ENCODE measurements at regions not wholly inside any gene's neighbourhood (a gene's known extent, or its start where the extent isn't known, plus 50 kb on each side); places are given as distances from the start of the nearest gene placed in this dataset.

- DNase-seq: no peak
These were observed 95.7 kb upstream of the UBL3 start for GRCh38 chr13:29946093-29946492.

GRCh38 chr13:29943686-29944085 lies 93.3 kb upstream of the UBL3 start:
- no peak for DNase-seq

- no peak for DNase-seq
These were observed 92.9 kb upstream of the UBL3 start for GRCh38 chr13:29943273-29943672.

DNA sequence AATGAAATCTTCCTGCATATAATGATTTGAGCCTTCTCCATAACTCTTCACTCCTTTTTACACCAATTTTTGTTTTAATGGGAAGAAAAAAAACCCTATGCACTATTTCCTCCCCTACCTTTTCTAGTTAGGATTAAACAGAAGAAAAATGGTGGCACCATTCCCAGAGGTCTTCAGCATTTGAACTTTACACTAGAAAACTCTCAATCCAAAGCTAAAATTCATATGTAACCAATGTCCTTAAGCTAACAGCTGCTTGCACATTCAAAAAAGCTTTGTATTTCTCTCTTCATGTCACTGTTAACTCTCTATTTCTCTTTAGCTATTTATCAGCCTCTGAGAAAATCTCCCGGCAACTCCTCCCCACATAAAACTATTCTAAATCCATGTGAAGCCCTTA lies 90.3 kb upstream of the UBL3 start:
- DNase-seq: no peak

DNA sequence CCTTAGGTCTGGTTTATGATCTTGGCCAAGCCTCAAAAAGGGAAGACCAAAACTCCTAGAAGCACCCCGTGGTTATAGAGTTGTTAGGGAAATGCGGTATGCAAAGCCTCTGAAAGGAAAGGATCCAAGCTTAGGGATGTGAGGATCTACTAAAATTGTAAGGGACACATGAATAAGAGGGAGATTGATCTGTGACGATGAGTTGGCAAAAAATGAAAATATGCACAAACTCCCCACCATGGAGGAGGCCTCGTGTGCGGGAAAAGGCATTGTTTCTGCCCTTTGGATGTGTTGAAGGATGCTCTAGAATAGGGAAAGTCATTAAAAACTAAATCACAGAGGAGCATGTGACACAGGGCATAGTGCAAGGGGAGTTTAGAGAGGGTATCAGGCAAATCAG lies 88.7 kb upstream of the UBL3 start:
- DNase-seq: no peak

DNA sequence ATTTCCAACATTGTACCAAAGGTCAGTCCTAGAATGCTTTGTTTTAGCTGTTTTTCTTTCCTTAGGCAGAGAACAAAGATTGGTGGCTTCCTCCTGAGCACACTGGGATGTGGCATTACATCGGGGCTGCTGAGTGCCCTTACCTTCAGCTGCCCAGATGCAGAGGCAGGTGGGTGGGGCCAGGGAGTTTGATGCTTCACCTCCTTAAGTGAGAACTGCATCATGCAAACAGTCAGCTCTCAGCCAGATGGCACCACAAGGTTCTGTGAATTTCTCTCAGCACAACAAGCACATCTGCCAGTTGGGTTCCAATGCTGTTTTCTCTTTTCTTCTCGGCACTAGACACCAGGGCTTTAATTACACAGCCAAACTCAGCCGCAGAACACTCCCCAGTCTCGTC lies 87.4 kb upstream of the UBL3 start:
- DNase-seq: peak; percentile 35

DNA sequence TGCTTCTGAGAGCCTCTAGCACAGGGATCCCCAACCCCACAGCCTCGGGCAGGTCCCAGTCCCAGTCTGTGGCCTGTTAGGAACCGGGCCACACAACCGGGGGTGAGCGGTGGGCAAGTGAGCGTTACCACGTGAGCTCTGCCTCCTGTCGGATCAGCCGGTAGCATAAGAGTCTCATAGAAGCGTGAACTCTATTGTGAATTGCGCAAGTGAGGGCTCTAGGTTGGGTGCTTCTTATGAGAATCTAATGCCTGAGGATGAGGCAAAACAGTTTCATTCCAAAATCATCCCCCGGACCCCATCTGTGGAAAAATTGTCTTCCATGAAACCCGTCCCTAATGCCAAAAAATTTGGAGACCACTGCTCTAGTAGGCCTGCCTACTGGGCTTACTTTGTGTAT lies 87.0 kb upstream of the UBL3 start:
- no peak for DNase-seq

- no peak for DNase-seq
These were observed 86.5 kb upstream of the UBL3 start for GRCh38 chr13:29936956-29937355.

DNA sequence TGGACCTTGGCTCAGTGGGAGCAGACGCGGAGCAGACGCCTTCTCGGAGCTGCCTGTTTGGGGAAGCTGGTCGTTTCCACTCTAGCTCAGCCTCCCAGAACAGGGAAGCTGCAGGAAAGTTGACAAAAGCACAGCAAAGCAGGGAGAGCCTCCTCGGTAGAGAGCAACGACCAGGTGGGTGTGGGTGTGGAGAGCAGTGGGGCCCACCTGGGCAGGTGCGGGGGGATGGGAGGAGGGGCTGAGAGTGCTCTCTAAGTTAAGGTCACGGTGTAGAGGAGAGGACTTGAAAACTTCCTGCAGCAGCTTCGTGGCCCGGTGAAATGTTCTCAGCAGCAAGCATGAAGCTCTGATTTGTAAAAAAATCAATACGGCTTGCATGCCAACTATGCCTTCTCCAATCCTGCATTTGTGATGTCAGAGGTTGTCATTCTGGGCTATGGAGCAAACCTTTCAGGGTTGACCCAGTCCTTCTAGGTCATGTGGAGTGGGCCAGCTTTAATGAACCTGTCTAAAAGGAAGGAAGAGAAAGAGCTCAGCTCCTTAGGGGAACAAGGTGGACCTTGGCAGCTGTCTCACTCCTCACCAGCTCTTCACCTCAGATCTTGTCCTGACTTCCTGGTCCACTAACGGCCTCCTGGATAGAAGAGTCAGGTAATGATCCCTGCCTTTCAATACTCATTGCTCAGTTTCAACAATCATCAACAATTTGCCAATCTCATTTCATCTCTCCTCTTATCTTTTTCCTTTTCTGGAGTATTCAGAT lies 85.8 kb upstream of the UBL3 start:
- DNase-seq: no peak

DNA sequence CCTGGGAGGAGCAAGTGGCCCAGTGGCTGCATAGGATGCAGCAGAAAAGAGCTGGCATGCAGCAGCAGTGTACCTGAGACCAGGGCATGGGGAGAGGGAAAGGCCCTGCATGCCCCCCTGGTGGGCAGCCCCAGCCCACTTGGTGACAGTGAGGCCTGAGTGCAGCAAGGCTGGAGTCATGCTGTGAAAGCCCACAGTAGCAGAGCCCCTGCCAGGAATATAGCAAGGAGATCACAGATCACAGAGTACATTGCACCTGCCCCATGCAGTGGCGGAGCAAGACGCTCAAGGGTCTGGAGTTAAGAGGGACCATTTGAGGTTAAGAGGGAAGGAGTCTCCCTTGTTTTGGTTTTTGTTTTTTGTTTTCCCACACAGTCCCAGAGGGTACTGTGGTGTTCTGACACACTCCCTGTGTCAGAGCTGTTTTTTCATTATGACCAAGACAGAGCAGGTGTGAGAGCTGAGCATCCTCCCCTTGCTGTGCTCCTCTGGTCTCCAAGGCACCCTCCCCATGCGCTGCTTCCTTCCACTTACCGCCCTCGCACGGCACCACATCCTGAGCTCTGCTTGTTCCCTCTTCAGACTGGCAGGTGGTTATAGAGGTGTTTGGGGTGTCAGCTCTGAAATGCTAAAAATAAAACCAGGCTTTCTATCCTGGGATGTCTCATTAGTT lies 85.0 kb upstream of the UBL3 start:
- no peak for DNase-seq

DNA sequence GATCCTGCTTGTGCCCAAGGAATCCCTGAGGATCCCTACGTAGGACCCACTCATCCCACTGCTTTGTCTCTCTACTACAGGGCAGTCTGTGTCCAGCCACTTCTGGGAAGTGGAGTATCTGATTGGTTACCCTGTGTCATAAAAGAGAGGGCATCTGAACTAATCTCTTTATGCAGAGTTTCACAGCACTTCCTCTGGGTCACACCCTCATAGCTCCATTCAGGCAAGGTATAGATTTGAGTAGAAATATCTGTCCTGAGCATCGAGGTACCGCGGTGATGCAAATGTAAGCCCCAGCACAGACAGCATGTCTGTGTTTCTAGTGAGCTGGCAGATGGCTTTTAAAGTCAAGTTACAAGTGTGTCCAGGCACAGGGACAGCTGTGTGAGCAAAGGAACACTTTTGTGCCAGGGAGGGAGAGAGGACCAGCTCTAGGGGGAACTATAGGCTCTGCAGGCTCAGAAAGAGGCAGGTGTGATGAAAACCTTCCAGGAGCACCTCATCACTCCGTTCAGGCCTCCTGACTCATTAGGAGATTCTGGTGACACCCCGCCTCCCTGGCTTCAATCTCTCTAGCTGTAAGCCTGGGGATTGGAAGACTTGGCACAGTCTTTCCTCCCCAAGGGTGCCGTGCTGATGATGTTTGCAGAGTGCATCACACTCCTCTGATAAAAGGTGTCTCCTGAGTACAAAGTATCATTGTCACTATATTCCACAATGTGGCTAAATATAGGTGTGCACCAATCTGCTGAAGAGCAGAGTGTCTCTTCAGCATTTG lies 84.3 kb upstream of the UBL3 start:
- no peak for DNase-seq

- no peak for DNase-seq
These were observed 83.0 kb upstream of the UBL3 start for GRCh38 chr13:29933401-29933800.

GRCh38 chr13:29931696-29932095 lies 81.3 kb upstream of the UBL3 start:
- no peak for DNase-seq

DNA sequence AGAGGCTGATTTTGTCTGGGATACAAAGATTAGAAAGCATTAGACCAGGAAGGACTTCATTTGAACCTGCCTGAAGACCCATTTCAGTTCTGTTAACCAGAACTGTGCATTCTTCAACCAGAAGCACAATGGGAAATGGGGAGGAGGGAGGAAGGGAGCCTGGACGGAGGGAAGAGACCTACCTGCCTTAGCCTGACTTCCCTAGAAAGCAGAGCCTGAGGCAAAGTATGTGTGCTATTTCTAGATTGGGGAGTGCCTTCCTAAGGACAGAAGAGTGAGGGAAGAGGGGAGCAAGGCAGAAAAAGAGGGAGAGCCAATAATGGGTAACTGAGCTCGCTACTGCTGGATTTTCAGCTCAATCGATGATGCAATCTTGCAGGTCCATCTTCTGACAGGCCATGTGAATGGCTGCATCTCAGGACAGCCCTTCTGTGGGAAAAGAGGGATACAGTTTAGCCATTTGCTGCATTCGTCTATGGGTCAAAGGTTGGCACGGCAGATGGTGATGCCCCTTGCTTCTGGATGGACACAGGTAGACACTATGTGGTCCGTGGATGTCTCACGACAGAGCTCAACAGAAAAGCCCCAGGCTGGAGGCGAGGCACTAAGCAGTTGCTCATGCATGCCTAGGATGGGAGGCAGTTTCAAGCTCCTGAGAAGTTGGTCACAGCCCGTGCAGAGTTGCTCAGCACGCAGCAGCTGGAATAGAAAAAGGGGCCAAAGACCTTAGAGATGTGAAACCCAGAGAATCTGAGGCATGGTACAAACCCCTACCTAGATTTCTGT lies 78.8 kb upstream of the UBL3 start:
- no peak for DNase-seq

DNA sequence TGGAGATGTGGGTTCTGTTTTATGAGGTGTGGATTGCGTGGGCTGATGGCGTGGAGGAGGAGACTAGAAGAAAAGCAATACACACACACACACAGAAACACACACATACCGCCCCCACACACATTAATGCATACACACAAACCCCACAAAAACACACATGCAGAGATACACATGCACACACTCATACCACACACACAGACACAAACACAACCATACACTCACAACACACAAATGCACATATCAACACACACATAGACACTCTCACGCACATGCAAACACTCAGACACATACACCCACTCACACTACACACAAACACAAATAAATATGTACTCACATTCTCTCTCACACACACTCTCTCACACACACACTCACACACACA lies 75.7 kb upstream of the UBL3 start:
- no peak for DNase-seq

GRCh38 chr13:29925457-29926097 lies 75.2 kb upstream of the UBL3 start:
- peak; percentile 70 for DNase-seq

DNA sequence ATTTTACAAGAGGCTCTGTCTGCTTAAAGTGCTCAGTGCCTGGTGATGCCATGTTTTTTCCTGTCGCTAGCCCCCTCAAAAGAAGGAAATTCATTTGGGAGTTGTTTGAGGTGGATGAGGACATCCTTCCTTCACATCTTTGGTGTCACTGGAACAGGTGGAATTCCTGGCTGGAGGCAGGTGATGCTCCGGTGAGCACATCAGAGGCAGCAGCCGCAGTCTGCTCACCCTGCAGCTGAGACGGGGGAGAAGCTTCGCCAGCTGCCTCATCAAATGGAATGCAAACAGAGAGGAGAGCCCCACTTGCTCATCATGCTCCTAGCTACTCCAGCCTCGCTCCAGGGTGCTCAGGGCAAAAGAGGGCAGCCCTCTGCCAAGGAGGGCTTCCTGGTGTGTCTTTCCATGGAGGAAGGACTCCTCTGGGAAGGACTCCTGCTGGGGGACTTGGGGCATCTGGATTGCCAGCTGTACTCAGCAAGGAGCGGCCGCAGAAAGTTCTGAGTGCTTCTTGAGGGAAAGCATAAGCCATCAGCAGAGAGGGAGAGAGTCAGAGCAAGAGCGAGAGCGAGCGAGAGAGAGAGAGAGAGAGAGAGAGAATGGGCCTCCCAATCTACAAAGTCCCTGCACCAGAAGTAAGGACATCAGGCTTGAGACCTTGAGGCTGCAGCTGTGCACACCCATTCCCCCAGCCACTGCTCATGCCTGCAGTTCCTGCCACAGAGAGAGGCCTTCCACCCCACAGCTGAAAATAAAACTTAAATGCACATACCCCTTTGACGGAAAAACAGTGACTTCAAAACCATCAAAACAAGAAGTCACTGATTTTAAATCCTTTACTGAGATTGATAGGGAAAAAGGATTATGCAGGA lies 74.3 kb upstream of the UBL3 start:
- DNase-seq: peak; percentile 63

DNA sequence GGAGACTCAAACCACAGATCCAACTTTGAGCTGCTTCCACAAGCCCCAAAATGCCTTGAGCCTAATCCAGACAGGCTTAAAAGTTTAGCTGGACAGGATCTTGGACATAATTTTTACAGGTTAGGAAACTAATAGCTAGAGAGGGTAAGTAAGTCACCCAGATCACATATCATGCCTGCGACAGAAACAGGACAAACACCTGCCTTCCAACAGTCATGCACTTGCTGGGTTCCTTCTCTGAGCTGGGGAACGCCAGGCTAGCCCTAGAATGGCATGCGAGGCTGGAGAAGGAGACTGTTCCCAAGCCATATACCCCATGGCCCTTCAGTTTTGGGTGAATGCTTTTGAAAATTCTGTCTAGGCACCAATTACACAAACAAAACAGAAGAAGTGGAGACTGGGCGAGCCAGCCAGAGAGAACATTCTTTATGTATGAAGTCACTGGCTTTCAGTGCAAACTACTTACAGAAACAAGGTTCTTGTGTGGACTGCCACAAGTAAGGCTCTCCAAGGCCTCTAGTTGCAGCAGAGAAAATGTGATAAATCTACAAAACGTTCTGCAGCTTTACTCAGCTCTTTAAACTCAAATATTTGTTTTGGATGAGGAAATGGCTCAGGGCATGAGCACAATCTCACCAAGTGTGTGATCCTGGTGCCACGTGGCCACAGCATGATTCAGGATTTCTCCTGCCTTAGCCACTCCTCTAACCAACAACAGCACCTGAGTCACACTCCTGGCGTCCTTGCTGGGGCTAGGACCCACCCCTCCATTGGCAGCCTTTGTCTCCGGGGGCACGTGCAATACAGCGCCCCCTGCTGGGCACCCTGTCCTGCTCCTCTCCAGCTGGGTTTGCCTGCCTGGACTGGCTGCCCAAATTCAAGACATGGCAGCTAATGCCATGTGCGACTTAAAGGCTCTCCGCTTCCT lies 73.4 kb upstream of the UBL3 start:
- peak; percentile 68 for DNase-seq

- DNase-seq: no peak
These were observed 72.5 kb upstream of the UBL3 start for GRCh38 chr13:29922896-29923295.

GRCh38 chr13:29922281-29922821 lies 71.9 kb upstream of the UBL3 start:
- DNase-seq: no peak
